ENCODE measurements at regions not wholly inside any gene's neighbourhood (a gene's known extent, or its start where the extent isn't known, plus 50 kb on each side); places are given as distances from the start of the nearest gene placed in this dataset.
"Not testable (repeated sequence)": the region's sequence is repeated elsewhere in the genome, so short reads cannot be mapped to it uniquely, and the experiment has no call there.

GRCh38 chr21:6486821-6487220 is 4034.6 kb upstream of the TPTE start:
- not testable (repeated sequence) for DNase-seq (ENCODE audit: low spot score)

- DNase-seq (ENCODE audit: low spot score), result not testable (repeated sequence)
These were observed 4028.7 kb upstream of the TPTE start for GRCh38 chr21:6492691-6493090.

GRCh38 chr21:6493957-6494356 is 4027.4 kb upstream of the TPTE start:
- DNase-seq (ENCODE audit: low spot score), result not testable (repeated sequence)

GRCh38 chr21:6496356-6496755 is 4025.0 kb upstream of the TPTE start:
- not testable (repeated sequence) for DNase-seq (ENCODE audit: low spot score)

GRCh38 chr21:6498716-6499115 is 4022.7 kb upstream of the TPTE start:
- DNase-seq (ENCODE audit: low spot score), result peak; percentile 1

GRCh38 chr21:6499128-6499826 is 4022.1 kb upstream of the TPTE start:
- DNase-seq (ENCODE audit: low spot score), result not testable (repeated sequence)

GRCh38 chr21:6499866-6500265 is 4021.5 kb upstream of the TPTE start:
- DNase-seq (ENCODE audit: low spot score), result not testable (repeated sequence)

GRCh38 chr21:6500681-6501080 is 4020.7 kb upstream of the TPTE start:
- not testable (repeated sequence) for DNase-seq (ENCODE audit: low spot score)

- DNase-seq (ENCODE audit: low spot score), result not testable (repeated sequence)
These were observed 4015.1 kb upstream of the TPTE start for GRCh38 chr21:6506167-6506894.

- not testable (repeated sequence) for DNase-seq (ENCODE audit: low spot score)
These were observed 4013.8 kb upstream of the TPTE start for GRCh38 chr21:6507632-6508031.

- not testable (repeated sequence) for DNase-seq (ENCODE audit: low spot score)
These were observed 3999.6 kb upstream of the TPTE start for GRCh38 chr21:6521777-6522176.

- DNase-seq (ENCODE audit: low spot score), result not testable (repeated sequence)
These were observed 3995.2 kb upstream of the TPTE start for GRCh38 chr21:6526213-6526612.

- DNase-seq (ENCODE audit: low spot score), result not testable (repeated sequence)
These were observed 3990.7 kb upstream of the TPTE start for GRCh38 chr21:6530655-6531054.

GRCh38 chr21:6533261-6533660 is 3988.1 kb upstream of the TPTE start:
- DNase-seq (ENCODE audit: low spot score), result not testable (repeated sequence)

GRCh38 chr21:6538320-6538719 is 3983.1 kb upstream of the TPTE start:
- not testable (repeated sequence) for DNase-seq (ENCODE audit: low spot score)

- not testable (repeated sequence) for DNase-seq (ENCODE audit: low spot score)
These were observed 3981.7 kb upstream of the TPTE start for GRCh38 chr21:6539688-6540087.

- not testable (repeated sequence) for DNase-seq (ENCODE audit: low spot score)
These were observed 3980.3 kb upstream of the TPTE start for GRCh38 chr21:6541036-6541435.

GRCh38 chr21:6545288-6545687 is 3976.1 kb upstream of the TPTE start:
- DNase-seq (ENCODE audit: low spot score), result not testable (repeated sequence)

- DNase-seq (ENCODE audit: low spot score), result not testable (repeated sequence)
These were observed 3970.3 kb upstream of the TPTE start for GRCh38 chr21:6551045-6551444.

GRCh38 chr21:6553505-6554376 is 3967.6 kb upstream of the TPTE start:
- not testable (repeated sequence) for DNase-seq (ENCODE audit: low spot score)

- not testable (repeated sequence) for DNase-seq (ENCODE audit: low spot score)
These were observed 3967.0 kb upstream of the TPTE start for GRCh38 chr21:6554377-6554864.

- not testable (repeated sequence) for DNase-seq (ENCODE audit: low spot score)
These were observed 3964.9 kb upstream of the TPTE start for GRCh38 chr21:6556516-6556915.
